A549 (cell line): ENCODE measurements at regions not wholly inside any gene's neighbourhood (a gene's known extent, or its start where the extent isn't known, plus 50 kb on each side); places are given as distances from the start of the nearest gene placed in this dataset.

Experiments used
- ATAC-seq, 2 experiments: fragments of 200-7000 bp in 1 of 2; fragments of >200 bp in 1 of 2; cut with Nextera tagmentation in 1 of 2; cut with Tn5 transposase in 1 of 2; 3 replicates each; pipeline versions ENCODE4 v1.8.0 to v1.9.1; 2018 to 2020; ENCODE audit warnings: mild to moderate bottlenecking in 1 of 2, moderate library complexity in 1 of 2
- CTCF ChIA-PET: fragments of 300-600 bp; sonication (Branson Sonifier 250); formaldehyde crosslinking; extraction: SDS; loops from one replicate; lab custom pipeline; 2021; ENCODE audit warnings: antibody characterized with exemption, inconsistent platforms; lab: Yijun Ruan, JAX
- POLR2A ChIA-PET: fragments of 350-600 bp; formaldehyde crosslinking; extraction: SDS; loops from one replicate; lab custom pipeline; 2021; ENCODE audit warnings: antibody characterized with exemption, inconsistent platforms; lab: Yijun Ruan, JAX
- DNase-seq, 2 experiments: peaks; one replicate each; pipeline versions ENCODE4 v3.0.0 to v3.0.0-alpha.2; 2011 to 2016; ENCODE audit warnings: low read depth in 1 of 2, low spot score in 1 of 2
- FAIRE-seq: peaks from 2 replicates; lab custom pipeline; 2011; peaks lifted over from hg19 to GRCh38; lab: Jason Lieb, UNC
- H3K27ac ChIP-seq, 2 experiments: fragments of >200 bp; sonication (Bioruptor Twin); formaldehyde crosslinking; 3 replicates each; pipeline ENCODE4 v1.5.1; 2016 to 2017
- H3K4me1 ChIP-seq: fragments of >200 bp; sonication (Bioruptor Twin); formaldehyde crosslinking; 3 replicates; pipeline ENCODE4 v1.6.1; 2016
- H3K4me2 ChIP-seq: fragments of >200 bp; sonication (Bioruptor Twin); formaldehyde crosslinking; 3 replicates; pipeline ENCODE4 v1.6.1; 2016
- H3K4me3 ChIP-seq: fragments of >200 bp; sonication (Bioruptor Twin); formaldehyde crosslinking; 3 replicates; pipeline ENCODE4 v1.5.1; 2016
- H3K9me3 ChIP-seq: fragments of >200 bp; sonication (Bioruptor Twin); formaldehyde crosslinking; 3 replicates; pipeline ENCODE4 v1.6.1; 2016
- ATOH8 ChIP-seq: fragments of 250-450 bp; sonication (Bioruptor Pico); IDR thresholded peaks from 2 replicates; pipeline ENCODE4 v1.5.0; 2020; ENCODE audit warnings: low read depth, mild to moderate bottlenecking, moderate library complexity
- BHLHE40 ChIP-seq: IDR thresholded peaks from 2 replicates; pipeline ENCODE4 v1.6.1; 2012; ENCODE audit warnings: low read depth, low read length, inconsistent platforms
- CBX8 ChIP-seq: fragments of 200-600 bp; sonication (generic); IDR thresholded peaks from 2 replicates; pipeline ENCODE4 v1.6.1; 2016
- CEBPB ChIP-seq, 2 experiments: fragments of >200 bp in 1 of 2; sonication (Bioruptor Twin) in 1 of 2; formaldehyde crosslinking in 1 of 2; IDR thresholded peaks; 2 replicates each; pipeline ENCODE4 v1.6.1; 2012 to 2016
- CTCF ChIP-seq: fragments of >200 bp; sonication (Bioruptor Twin); formaldehyde crosslinking; IDR thresholded peaks from 3 replicates; pipeline ENCODE4 v1.5.1; 2016
- E2F6 ChIP-seq: IDR thresholded peaks from 2 replicates; pipeline ENCODE4 v1.6.1; 2012; ENCODE audit warnings: low read depth, borderline replicate concordance
- ELK1 ChIP-seq: fragments of 150-350 bp; IDR thresholded peaks from 2 replicates; pipeline ENCODE4 v1.6.1; 2014; ENCODE audit warnings: low read depth, mild to moderate bottlenecking, low read length
- HEYL ChIP-seq: fragments of 250-450 bp; sonication (Bioruptor Pico); IDR thresholded peaks from 2 replicates; pipeline ENCODE4 v1.8.0; 2021; ENCODE audit warnings: mild to moderate bottlenecking, moderate library complexity
- KDM1A ChIP-seq: fragments of 200-600 bp; sonication (generic); IDR thresholded peaks from 2 replicates; pipeline ENCODE4 v1.6.1; 2016; ENCODE audit warnings: low read depth, mild to moderate bottlenecking
- KDM5A ChIP-seq: fragments of 200-600 bp; sonication (generic); IDR thresholded peaks from 2 replicates; pipeline ENCODE4 v1.6.1; 2016; ENCODE audit warnings: antibody characterized with exemption, mild to moderate bottlenecking
- MAFK ChIP-seq: fragments of 450-650 bp; IDR thresholded peaks from 2 replicates; pipeline ENCODE4 v1.6.1; 2014; ENCODE audit not compliant: partially characterized antibody
- NFE2L2 ChIP-seq: fragments of 150-350 bp; conservative IDR thresholded peaks from 2 replicates; pipeline ENCODE4 v1.6.1; 2014; ENCODE audit warnings: low read length
- PBX3 ChIP-seq: IDR thresholded peaks from 2 replicates; pipeline ENCODE4 v1.6.1; 2012
- PHF8 ChIP-seq: fragments of 200-600 bp; sonication (generic); IDR thresholded peaks from 2 replicates; pipeline ENCODE4 v1.6.1; 2016; ENCODE audit warnings: low read depth, mild to moderate bottlenecking, antibody characterized with exemption, moderate library complexity, borderline replicate concordance
- POLR2A ChIP-seq: IDR thresholded peaks from 2 replicates; pipeline ENCODE4 v1.6.1; 2012; ENCODE audit warnings: mild to moderate bottlenecking, low read length
- RCOR1 ChIP-seq: fragments of 150-350 bp; IDR thresholded peaks from 2 replicates; pipeline ENCODE4 v1.6.1; 2014; ENCODE audit warnings: antibody characterized with exemption, low read length, low read depth
- REST ChIP-seq: fragments of 200-600 bp; sonication (generic); IDR thresholded peaks from 2 replicates; pipeline ENCODE4 v1.6.1; 2016; ENCODE audit warnings: antibody characterized with exemption, mild to moderate bottlenecking, moderate library complexity
- USF2 ChIP-seq: fragments of 450-650 bp; IDR thresholded peaks from 2 replicates; pipeline ENCODE4 v1.6.1; 2014; ENCODE audit warnings: antibody characterized with exemption
- ZFP36 ChIP-seq: fragments of 450-650 bp; IDR thresholded peaks from 2 replicates; pipeline ENCODE4 v1.6.1; 2014; ENCODE audit warnings: borderline replicate concordance; ENCODE audit not compliant: partially characterized antibody
- ZNF302 ChIP-seq: fragments of 250-450 bp; sonication (Bioruptor Pico); IDR thresholded peaks from 2 replicates; pipeline ENCODE4 v1.9.0; 2021; ENCODE audit warnings: inconsistent platforms, mild to moderate bottlenecking, moderate library complexity
- WGBS: methylation state at CpG from one replicate; pipeline ENCODE4 v1.1.6; 2017; ENCODE audit errors: missing lambda C conversion rate; 5-methylcytosine and 5-hydroxymethylcytosine counted together

- FAIRE-seq, result no peak
- peak; percentile 54 for TF ChIP-seq USF2
- no peak for TF ChIP-seq ELK1
- Histone ChIP-seq H3K4me2 (no peak overlapping the region), H3K4me1 (no peaks in the 10 kb centered on the region), H3K9me3 (no peaks in the 10 kb centered on the region), H3K4me3 (no peak overlapping the region), H3K27ac (no peak overlapping the region)
- no peak for DNase-seq
- ATAC-seq, result no peak
- WGBS, result 47% methylated on average over 14 of the region's 14 CpGs
- CTCF ChIA-PET, result interaction anchor here (0.9 to 1.2 kb wide), 3 partner anchors 35 to 187 kb away, joined by 3 read pairs; no protein-coding TSS in a partner anchor
- POLR2A ChIA-PET, result no interaction called here
These were observed 219.7 kb downstream of the NDUFA10 start for GRCh38 chr2:239805414-239805813.

- FAIRE-seq, result no peak
These were observed 220.2 kb downstream of the NDUFA10 start for GRCh38 chr2:239805043-239805329.

GRCh38 chr2:239804161-239805042, 220.7 kb downstream of the NDUFA10 start:
- ChIA-PET CTCF (interaction anchor here (0.9 to 1.2 kb wide), 2 partner anchors 36 to 188 kb away, joined by 3 read pairs; no protein-coding TSS in a partner anchor), POLR2A (no interaction called here)
- ATAC-seq (no peak; a peak in 1 of 6 replicates), FAIRE-seq (no peak), DNase-seq (no peak)
- Histone ChIP-seq H3K4me3 (no peak overlapping the region), H3K9me3 (no peaks in the 10 kb centered on the region; the same call in 2 of the 3 replicates), H3K27ac (no peak overlapping the region), H3K4me1 (no peaks in the 10 kb centered on the region), H3K4me2 (no peak overlapping the region)
- WGBS, result 52% methylated on average over 16 of the region's 18 CpGs
- TF ChIP-seq REST (no peak), ATOH8 (no peak), MAFK (no peak), CBX8 (no peak), KDM5A (no peak), CTCF (no peak)

More at GRCh38 chr2:239805043-239805329, 220.2 kb downstream of the NDUFA10 start:
- WGBS, result 72% methylated on average over 9 of the region's 12 CpGs
- ChIA-PET CTCF (interaction anchor here (0.9 to 1.2 kb wide), 2 partner anchors 36 to 187 kb away, joined by 3 read pairs; no protein-coding TSS in a partner anchor), POLR2A (no interaction called here)
- DNase-seq (no peak), ATAC-seq (no peak)
- Histone ChIP-seq H3K27ac (no peak overlapping the region), H3K9me3 (no peaks in the 10 kb centered on the region; the same call in 2 of the 3 replicates), H3K4me2 (no peak overlapping the region), H3K4me3 (no peak overlapping the region), H3K4me1 (no peaks in the 10 kb centered on the region)
- TF ChIP-seq POLR2A (no peak), PHF8 (no peak), ZNF302 (no peak), RCOR1 (no peak), BHLHE40 (no peak), ZFP36 (no peak), PBX3 (no peak), KDM1A (no peak), E2F6 (no peak), MAFK (no peak), CEBPB (IDR thresholded peaks at IDR 0.05) (no peak), USF2 (no peak), NFE2L2 (no peak), HEYL (CRISPR knock-in tag) (no peak)
